ENCODE measurements at regions not wholly inside any gene's neighbourhood (a gene's known extent, or its start where the extent isn't known, plus 50 kb on each side); places are given as distances from the start of the nearest gene placed in this dataset.
"Not testable (repeated sequence)": the region's sequence is repeated elsewhere in the genome, so short reads cannot be mapped to it uniquely, and the experiment has no call there.

DNA sequence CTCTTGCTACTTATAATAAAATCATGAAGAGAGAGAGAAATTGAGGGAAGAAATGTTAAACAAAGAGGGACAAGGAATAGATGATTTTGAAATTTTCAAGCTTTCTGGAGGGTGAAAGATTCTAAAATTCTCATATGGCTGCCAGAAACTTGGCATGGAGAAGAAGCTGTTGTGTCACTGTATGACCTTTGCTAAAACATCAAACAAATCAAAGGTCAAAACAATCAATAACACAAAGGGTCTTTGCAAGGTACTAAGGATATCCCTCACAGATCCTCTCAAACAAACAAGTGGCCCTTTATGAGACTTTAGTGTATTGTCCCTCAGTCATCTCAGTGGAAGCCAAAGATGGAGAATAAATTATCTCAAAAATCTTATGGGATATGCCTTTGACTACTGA is 1039.2 kb upstream of the MIR17HG start:
- no peak for DNase-seq

DNA sequence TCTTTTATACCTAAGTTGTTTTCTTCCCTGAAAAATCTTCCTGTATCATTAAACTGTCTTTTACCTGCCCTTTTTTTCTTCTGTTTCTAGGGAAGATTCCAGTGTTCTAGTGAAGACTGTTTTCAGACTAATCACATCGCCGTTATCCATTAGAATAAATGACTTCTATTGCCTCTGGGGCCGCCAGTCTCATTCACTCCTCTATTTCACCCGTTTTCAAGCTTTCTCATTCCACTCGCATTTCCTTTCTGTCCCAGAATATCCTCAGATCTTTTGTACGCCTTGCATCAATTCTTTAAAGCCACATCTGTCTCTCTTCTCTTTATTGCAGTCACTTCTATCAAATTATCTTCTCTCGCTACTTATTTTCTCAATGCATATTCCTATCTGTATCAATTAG is 1035.6 kb upstream of the MIR17HG start:
- no peak for DNase-seq

DNA sequence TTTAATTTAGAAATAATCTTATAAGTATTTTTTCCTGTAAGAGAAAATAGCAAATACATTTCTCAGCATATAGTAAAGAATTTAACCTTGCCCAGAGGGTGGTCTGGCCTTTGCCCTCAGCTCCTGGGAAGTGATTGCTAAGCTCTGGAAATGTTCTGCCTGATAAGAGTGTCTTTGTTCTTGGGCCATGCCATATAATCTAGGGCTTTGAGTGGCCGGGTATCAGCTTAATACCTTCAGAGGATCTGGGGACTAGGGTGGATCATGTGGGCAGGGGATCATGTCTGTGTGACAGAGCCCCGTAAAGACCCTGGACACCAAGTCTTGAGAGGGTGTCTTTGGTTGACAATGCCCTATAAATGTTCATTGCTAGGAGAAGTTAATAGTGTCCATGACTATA is 1032.4 kb upstream of the MIR17HG start:
- DNase-seq = no peak

DNA sequence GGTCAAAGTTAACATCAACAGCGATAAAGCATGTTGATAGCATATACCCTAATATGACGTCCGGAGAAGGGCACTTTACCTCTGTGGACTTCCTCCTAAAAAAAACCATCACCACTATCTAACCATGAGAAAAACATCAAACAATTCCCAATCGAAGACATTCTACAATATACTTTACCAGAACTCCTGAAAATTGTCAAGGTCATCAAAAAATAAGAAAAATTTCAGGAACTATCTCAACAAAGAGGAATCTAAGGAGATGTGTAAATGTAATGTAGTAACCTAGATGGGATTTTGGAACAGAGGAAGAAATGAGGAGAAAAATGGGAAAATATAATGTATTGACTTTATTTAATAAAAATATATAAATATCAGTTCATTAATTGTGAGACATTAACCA is 1026.8 kb upstream of the MIR17HG start:
- no peak for DNase-seq

DNA sequence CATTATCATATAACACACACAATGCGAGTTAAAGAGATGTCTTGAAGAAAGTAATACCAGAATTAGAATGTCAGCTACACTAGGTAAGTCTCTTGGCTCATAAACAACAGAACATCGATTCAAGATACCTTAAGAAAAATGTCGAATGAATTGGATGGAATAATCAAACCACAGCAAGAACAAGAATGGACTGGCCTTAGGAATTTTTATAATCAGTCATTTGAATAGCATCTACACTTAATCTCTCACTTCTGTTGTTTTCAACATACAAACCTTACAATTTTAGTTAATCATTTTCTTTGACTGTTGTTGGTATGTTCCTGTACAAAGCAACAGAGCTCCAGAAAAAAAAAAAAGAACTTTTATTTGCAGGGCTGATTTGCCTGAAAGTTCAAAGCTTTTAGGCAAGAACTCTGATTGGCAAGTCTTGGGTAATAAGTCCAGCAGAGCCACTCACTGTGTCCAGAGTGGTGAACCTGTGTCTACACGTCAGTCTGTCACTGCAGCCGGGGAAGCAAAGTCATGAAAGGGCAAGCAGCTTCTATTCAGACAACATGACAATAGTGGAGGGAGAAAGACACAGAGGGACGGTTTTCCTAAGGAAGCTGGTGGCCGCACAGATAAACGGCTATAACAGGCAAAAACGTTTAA is 1026.1 kb upstream of the MIR17HG start:
- no peak for DNase-seq

DNA sequence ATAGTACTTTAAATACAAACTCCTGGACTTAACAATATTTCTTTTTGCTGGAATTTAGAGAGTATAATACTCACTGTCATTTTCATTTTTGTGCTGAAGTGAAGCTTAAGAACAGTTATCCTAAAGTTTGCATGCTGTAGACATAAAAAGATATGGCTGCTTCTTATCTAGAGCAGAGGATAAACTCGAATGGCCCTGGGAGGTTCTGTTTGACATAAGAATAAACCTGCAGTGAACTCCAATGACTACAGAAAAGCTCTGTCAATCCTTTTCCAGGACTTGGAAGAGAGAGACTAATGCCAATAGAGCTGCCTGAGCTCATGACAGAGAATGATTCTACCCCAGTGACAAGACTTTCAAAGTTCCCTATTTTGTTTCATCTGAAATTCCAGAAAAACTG is 1017.8 kb upstream of the MIR17HG start:
- no peak for DNase-seq

DNA sequence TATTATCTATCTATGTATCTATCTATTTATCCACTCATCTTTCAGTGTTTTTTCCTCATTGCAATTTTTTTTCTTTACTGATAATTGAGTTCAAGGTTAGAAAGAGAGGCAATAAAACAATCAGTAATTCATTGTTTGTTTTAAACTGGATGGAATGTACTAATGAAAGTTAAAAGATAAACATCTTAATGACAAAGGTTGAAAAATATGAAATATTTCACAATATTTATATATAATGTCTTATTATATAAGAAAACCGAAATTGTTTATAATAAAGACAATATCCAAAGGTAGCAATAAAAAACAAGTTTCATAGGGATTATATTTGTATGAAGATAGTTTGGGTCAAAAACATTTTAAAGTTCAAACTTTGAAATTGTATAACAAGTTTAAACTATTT is 1015.5 kb upstream of the MIR17HG start:
- DNase-seq = no peak

DNA sequence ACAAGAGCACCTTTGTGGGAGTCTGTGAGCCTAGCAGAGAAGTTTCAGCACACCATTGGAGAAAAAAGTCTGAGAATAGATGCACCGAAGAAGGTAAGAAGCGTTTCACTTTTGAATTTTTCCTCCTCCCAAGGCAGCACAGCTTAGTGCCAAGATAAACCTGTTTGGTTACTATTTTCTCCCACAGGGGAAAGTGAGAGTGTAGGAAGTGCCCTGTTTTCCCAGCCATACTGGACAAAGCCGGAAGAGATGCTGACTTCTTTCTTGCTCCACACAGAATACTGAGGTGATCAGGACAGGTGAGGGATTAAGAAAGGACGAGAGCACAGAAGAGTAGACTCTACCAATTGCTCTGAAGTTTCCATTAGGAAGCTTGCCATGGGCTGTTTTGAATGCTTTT is 1011.0 kb upstream of the MIR17HG start:
- DNase-seq = no peak

DNA sequence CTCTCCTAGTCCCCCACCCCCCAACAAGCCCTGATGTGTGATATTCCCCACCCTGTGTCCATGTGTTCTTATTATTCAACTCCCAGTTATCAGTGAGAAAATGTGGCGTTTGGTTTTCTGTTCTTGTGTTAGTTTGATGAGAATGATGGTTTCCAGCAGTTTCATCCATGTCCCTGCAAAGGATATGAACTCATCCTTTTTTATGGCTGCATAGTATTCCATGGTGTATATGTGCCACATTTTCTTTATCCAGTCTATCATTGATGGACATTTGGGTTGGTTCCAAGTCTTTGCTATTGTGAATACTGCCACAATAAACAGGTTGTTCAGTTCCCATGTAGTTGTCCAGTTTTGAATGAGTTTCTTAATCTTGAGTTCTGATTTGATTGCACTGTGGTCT is 1006.1 kb upstream of the MIR17HG start:
- not testable (repeated sequence) for DNase-seq

DNA sequence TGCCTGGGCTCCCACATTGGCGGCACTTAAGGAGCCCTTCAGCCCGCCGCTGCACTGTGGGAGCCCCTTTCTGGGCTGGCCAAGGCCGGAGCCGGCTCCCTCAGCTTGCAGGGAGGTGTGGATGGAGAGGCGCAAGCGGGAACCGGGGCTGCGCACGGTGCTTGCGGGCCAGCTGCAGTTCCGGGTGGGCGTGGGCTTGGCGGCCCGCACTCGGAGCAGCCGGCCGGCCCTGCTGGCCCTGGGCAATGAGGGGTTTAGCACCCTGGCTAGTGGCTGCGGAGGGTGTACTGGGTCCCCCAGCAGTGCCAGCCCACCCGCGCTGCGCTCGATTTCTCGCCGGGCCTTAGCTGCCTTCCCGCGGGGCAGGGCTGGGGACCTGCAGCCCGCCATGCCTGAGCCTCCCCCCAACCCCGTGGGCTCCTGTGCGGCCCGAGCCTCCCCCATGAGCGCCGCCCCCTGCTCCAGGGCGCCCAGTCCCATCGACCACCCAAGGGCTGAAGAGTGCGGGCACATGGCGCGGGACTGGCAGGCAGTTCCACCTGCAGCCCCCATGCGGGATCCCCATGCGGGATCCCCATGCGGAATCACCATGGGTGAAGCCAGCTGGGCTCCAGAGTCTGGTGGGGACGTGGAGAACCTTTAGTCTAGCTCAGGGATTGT is 998.9 kb upstream of the MIR17HG start:
- not testable (repeated sequence) for DNase-seq

DNA sequence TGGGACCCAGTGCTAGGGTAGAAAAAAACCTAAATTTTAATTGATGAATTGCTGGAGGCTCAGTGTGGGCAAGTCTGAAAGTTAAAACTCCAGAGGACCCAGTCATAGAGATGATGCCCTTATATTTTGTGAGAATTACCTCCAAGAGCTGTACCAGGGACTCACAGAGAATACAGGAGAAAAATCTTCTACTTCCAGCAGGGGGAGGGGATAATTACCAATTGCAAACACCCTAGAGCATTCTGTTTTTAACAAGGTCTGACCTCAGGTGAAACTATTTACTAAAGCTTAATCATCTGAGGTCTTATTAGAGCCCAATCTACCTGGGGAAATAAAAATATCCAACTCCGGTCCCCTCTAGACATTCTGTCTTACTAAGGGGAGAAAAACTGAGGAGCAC is 994.7 kb upstream of the MIR17HG start:
- no peak for DNase-seq

DNA sequence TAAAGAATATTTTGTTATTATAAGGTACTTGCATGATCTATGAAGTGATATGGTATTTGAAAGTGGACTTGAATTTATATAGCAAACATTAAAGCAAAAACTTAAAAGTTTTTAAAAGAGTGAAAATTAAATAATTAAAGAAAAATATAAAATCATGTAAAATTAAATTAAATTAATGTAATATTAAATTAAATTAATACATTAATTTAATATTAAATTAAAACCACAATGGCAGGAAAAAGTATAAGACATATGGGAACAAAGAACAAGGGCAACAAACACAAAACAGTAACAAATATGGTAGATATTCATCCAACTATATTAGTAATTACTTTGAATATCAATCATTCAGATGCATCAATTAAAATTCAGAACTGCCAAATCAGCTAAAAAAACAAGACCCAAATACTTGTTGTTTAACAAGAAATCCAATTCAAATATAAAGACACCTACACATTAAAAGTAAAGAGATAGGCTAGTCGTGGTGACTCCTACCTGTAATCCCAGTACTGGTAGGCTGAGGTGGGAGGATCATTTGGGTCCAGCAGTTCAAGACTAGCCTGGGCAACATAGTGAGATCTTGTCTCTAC is 992.2 kb upstream of the MIR17HG start:
- DNase-seq = no peak

DNA sequence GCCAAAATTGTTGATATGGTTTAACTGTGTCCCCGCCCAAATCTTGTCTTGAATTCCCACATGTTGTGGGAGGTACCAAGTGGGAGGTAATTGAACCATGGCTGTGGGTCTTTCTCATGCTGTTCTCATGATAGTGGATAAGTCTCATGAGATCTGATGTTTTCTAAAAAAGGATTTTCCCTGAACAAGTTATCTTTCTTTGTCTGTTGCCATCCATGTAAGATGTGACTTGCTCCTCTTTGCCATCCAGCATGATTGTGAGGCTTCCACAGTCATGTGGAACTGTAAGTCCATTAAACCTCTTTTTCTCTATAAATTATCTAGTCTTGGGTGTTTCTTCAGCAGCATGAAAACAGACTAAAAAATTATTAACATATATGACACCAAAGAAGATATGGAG is 986.7 kb upstream of the MIR17HG start:
- no peak for DNase-seq

DNA sequence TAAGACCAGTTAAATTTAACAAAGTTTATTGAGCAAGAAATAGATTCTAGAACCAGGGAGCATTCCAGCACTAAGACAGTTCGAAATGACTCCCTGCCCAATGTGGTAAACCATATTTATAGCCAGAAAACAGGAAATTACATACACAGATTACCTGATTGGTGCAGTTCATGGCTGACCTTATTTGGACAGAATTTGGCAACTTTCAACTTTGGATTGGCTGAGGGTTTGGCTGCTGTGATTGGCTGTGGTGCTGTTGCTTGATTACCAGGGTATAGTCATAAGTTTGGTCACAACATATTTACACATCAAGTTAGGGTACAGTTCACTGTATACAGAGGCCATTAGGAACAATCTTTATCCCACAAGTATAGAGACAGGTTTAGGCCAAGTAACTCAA is 984.8 kb upstream of the MIR17HG start:
- DNase-seq = no peak

DNA sequence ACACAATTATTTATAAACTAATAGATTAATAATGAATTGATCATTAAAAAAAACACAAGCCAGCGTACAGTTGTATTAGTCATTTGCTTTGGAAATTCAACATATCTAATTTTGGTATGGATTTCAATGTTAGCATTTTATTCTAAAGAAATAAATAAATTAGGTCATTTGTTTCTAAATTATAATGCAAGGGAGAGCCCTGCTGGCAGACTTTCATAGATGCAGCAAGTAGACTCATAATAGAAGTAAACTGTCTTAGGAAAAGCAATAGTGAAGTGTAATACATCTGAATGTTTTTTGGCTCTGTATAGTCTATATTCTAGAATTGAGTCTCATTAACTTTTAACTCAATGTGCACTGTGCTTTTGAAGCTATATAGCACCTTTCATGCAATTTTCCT is 982.4 kb upstream of the MIR17HG start:
- DNase-seq = no peak

DNA sequence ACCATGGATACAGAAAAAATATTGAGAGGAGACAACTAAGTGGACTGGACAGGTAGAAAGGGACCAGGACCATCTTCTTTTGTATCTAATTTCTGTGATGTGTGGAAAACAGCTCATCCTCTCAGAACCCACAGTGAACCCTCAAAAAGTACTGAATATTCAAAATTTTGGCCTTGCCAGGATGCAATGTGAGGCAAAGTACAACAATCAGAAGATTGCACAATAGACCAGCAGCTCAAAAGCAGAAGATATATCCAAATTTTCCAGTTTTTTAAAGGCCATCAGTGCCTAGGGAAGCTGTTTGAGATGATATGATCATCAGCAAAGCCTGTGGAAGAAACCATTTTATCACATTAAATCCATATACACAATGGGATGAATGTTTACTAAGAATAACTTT is 973.3 kb upstream of the MIR17HG start:
- DNase-seq = no peak

DNA sequence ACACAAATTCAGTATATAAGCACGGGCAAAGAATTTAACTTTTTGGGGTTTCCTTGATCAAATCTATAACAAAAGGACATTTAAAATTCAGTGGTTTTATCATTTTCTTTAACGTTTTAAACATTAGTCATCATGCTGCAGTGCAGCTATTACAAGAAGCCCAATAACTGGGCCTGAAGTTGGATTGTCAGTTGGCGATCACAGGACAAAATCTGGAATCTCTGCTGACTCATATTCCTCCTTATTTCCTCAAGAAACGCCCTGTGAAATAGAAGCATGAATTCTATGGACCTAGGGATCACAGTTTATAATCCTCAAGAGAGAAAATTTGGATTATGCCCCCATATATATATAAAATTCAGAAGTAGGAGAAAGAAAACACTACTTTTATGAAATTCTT is 971.6 kb upstream of the MIR17HG start:
- no peak for DNase-seq

DNA sequence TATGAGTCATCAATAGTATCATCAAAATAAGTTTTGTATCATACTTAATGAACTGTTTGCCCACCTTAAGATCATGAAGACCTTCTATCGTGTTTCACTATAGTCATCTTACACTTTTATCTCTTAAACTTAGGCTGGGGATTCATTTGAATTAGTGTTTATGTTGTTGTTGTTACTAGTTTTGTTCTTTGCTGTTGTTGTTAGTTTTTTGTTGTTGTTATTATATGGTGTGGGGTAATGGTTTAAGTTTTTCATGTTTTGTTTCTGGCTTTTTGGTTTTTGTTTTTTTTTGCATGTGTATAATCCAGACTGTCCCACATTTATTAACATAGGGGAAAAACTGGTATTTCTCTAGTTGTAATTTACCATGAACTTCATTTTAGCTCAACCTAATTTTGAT is 965.1 kb upstream of the MIR17HG start:
- DNase-seq = no peak

DNA sequence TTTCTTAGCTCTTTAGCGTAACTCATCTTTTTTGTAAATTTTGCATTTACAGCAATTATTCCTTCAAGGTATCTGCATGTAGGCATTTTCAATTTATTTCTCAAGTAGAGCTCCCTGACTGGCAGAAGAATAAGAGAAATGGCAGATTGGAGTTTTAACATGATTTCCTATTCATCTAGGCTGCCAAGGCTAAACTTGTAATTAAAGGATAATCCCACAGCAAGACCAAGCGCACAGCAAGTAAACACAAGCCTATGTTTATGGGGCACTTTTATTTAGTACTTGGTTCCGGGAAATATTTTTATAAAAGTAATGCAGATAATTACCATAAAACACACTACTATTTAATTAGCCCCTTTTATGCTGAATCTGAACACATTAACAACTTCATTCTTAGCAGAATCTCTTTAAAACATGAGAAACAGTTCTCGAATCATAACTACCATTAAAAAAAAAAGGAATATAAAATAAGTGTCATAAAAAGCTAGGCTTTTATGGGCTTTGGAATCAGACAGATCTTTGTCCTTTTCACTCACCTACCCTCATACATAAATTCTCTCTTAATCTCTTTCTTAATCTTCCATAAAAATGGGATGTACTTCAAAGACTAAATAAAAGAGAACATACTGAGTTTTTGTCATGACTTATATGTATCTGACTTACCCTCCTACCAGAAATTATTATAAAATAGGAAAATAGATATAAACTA is 961.6 kb upstream of the MIR17HG start:
- DNase-seq = no peak

DNA sequence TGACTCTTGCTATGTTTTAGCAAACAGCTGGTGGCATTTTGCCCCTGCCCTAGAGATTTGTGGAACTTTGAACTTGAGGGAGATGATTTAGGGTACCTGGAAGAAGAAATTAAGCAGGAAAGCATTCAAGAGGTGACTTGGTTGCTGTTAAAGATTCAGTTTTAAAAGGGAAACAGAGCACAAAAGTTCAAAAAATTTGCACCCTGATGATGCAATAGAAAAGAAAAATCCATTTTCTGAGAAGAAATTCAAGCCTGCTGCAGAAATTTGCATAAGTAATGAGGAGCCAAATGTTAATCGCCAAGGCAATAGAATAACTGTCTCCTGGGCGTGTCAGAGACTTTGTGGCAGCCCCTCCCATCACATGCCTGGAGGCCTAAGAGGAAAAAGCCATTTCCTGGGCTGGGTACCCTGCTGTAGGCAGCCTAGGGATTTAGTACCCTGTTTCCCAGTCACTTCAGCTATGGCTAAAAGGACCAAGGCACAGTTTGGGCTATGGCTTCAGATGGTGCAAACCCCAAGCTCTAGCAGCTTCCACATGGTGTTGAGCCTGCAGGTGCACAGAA is 958.5 kb upstream of the MIR17HG start:
- no peak for DNase-seq

DNA sequence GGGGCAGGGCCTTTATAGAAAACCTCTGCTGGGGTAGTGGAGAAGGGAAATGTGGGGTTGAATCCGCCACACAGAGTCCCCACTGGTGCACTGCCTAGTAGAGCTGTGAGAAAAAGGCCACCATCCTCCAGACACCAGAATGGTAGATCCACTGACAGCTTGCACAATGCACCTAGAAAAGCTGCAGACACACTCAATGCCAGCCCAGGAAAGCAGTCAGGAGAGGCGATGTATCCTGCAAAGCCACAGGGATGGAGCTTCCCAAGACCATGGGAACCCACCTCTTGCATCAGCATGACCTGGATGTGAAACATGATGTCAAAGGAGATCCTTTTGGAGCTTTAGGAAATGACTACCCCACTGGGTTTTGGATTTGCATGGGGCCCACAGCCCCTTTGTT is 958.0 kb upstream of the MIR17HG start:
- no peak for DNase-seq

DNA sequence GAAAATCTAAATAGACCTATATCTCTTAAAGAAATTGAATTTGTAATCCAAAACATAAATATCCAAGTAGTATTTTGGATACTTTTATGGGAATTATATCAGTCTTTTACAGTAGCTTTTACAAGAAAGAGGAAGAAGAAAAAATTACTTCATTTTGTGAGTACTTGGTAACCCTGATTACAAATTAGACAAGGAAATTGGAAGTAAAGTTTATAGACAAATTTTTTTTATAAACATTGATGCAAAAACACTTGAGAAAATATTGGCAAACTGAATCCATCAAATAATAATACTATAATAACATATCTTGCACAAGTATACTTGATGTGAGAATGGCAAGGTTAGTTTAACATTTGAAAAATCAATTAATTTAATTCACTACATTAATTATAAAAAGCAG is 954.1 kb upstream of the MIR17HG start:
- no peak for DNase-seq

DNA sequence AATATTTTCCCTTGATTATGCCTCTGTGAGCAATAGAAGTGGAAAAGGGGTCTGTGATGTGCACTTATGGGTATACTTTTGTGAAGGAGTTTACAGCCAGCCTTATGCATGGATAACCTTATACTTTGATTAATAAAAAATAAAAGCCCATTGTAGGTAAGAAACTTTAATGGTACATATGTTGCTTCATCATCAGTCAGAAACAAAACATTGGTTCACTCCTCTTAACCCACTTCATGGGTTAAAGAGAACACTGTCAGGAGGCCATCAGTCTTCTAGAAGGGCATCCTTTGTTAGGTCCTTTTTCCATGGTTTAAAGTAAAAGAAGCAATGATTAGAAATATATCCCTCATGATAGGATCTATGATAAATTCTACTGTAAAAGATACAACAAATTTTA is 952.1 kb upstream of the MIR17HG start:
- no peak for DNase-seq

DNA sequence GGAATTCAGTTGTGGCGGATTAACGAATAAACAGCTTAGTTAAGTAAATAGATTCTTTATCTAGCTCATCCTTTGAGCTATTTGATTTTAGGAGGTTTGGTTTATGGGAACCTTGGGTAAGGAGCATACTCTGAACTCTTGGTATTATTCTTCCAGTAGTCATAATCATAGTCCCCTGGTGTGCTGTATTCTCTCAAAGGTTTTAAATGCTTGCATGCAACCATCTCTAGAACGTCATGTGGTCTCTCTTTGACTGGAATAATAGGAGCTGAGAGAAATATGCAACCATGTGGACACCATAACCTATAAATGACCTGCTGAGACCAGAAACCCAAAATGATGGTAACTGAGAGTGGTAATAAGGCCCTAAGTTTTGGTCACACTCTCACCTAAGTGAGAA is 951.6 kb upstream of the MIR17HG start:
- no peak for DNase-seq
